IPS-15b (cell line): ENCODE measurements at regions not wholly inside any gene's neighbourhood (a gene's known extent, or its start where the extent isn't known, plus 50 kb on each side); places are given as distances from the start of the nearest gene placed in this dataset.

Experiments
- H3K27me3 ChIP-seq: one replicate; pipeline ENCODE4 v1.6.1; 2013; ENCODE audit warnings: low read length; ENCODE audit not compliant: control insufficient read depth, insufficient read depth
- H3K36me3 ChIP-seq: one replicate; pipeline ENCODE4 v1.6.1; 2013; ENCODE audit warnings: low read length; ENCODE audit not compliant: control insufficient read depth, insufficient read depth
- H3K4me1 ChIP-seq: one replicate; pipeline ENCODE4 v1.6.1; 2013; ENCODE audit warnings: mild to moderate bottlenecking, low read length; ENCODE audit not compliant: control insufficient read depth, insufficient read depth
- H3K4me3 ChIP-seq: one replicate; pipeline ENCODE4 v1.5.1; 2013; ENCODE audit warnings: low read depth, low read length
- H3K9ac ChIP-seq: one replicate; pipeline ENCODE4 v1.6.1; 2013; ENCODE audit warnings: low read depth, mild to moderate bottlenecking, low read length
- H3K9me3 ChIP-seq: one replicate; pipeline ENCODE4 v1.6.1; 2013; ENCODE audit warnings: mild to moderate bottlenecking, low read length; ENCODE audit not compliant: control insufficient read depth, insufficient read depth

- no peaks in the 10 kb centered on the region for H3K27me3 ChIP-seq
Observed at GRCh38 chr15:70498096-70498626, 265.2 kb downstream of the UACA start.

DNA sequence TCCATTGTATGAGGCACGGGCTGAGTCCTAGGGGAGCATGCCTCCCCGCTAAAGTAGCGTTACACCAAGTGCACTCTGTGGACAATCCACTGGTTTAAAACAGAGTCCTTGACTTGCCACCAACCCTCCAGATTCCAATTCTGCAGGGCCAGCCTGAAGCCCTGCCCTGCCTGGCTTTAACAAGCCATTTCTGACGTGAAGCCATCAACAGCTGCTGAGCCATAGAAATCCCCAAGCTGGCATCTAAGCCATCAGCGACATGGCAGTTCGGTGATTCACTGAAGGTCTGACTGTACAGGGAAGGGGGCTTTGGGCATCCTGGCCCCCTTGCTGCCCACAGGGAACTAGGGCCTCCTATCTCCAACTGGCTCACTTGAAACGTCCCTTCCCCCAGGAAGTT, 265.7 kb downstream of the UACA start:
- Histone ChIP-seq H3K4me3 (no peak overlapping the region), H3K9me3 (no peaks in the 10 kb centered on the region), H3K36me3 (no peaks in the 10 kb centered on the region), H3K27me3 (no peaks in the 10 kb centered on the region), H3K9ac (no peak overlapping the region), H3K4me1 (no peaks in the 10 kb centered on the region)

More at GRCh38 chr15:70498096-70498626, 265.2 kb downstream of the UACA start:
- Histone ChIP-seq H3K4me1 (no peaks in the 10 kb centered on the region), H3K9ac (no peak overlapping the region), H3K36me3 (no peaks in the 10 kb centered on the region), H3K4me3 (no peak overlapping the region), H3K9me3 (no peaks in the 10 kb centered on the region)

DNA sequence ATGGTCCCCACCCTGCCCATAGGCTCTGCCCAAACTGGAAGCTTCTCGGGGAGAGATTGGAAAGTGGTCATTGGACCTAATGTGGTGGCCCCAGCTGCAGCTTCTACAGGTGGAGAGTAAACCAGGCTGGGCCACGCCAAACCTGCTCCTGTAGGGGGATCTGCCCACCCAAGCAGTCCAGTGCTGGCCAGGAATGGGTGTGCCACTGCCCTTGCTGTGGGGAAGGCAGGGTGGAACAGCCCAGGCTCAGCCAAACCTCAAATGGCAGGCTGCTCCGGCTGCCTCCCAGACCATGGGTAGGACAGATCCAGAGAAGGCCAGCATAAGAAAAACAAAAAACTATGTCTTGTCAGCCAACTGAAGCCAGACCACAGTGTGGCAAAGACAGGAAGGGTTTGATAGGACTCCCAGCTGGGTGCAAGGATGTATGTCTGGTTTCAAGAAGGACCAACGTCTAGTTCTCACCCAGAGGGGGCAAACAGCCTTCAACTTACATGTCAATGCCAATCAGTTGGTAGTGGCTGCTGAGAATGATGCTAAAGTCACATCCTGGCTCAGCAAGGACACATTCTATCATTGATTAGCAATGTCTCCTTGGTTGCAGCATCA, 267.3 kb downstream of the UACA start:
- no peaks in the 10 kb centered on the region for H3K9me3 ChIP-seq
- no peak overlapping the region for H3K9ac ChIP-seq
- no peak overlapping the region for H3K4me3 ChIP-seq
- H3K27me3 ChIP-seq = no peaks in the 10 kb centered on the region
- no peaks in the 10 kb centered on the region for H3K4me1 ChIP-seq
- no peaks in the 10 kb centered on the region for H3K36me3 ChIP-seq

DNA sequence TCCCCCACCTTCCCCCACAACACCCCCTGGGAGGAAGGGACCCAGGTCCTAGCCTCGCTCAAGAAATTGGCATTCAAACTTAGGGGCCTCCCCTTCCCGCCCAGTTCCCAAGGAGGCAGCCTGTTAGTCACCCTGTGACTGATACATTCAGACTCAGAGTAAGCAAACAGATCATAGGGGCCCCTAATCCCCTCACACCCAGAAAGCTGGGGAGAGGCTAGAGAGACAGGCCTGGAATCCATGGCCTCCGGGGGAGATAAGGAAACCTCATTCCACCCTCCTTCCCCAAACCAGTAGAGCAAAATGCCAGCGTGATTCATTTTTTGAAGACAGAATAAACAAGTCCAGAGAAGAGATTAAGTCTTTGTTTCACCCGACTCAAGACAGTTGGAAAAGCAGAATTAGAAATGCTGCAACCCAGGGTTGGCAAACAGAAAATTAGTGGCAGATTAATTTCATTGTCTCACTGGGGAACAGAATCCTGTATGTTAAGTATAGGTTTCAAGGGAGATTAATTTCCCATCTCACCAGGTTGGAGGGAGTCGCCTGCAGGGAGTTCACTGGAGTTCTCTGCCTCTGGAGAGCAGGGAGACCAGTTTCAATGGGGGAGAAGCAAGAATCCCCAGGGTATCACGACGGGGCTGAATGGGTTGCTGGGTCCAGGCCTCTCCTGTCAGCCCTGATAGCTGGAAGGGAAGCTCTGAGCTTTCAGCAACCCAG, 268.3 kb downstream of the UACA start:
- H3K27me3 ChIP-seq = no peaks in the 10 kb centered on the region
- H3K9ac ChIP-seq = no peak overlapping the region
- no peaks in the 10 kb centered on the region for H3K36me3 ChIP-seq
- H3K4me3 ChIP-seq = no peak overlapping the region
- no peaks in the 10 kb centered on the region for H3K4me1 ChIP-seq
- H3K9me3 ChIP-seq = no peaks in the 10 kb centered on the region

DNA sequence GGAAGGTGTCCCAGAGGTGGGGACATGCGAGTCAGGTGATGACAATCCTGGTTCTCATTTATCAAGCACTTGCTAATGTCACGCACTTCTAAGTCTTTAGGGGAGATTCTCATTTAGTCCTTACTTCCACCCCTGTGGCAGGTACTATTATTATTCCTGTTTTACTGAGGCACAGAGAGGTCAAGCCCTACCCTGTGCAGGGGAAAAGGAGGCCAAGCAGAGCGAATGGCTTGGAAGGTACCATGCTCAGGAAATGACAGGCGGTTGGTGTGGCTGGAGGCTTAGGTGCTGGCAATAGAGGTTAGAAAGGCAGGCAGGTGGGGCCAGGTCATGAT, 268.9 kb downstream of the UACA start:
- H3K9ac ChIP-seq = no peak overlapping the region
- no peak overlapping the region for H3K4me3 ChIP-seq
- no peaks in the 10 kb centered on the region for H3K27me3 ChIP-seq
- H3K4me1 ChIP-seq = no peaks in the 10 kb centered on the region
- H3K36me3 ChIP-seq = no peaks in the 10 kb centered on the region
- H3K9me3 ChIP-seq = no peaks in the 10 kb centered on the region

DNA sequence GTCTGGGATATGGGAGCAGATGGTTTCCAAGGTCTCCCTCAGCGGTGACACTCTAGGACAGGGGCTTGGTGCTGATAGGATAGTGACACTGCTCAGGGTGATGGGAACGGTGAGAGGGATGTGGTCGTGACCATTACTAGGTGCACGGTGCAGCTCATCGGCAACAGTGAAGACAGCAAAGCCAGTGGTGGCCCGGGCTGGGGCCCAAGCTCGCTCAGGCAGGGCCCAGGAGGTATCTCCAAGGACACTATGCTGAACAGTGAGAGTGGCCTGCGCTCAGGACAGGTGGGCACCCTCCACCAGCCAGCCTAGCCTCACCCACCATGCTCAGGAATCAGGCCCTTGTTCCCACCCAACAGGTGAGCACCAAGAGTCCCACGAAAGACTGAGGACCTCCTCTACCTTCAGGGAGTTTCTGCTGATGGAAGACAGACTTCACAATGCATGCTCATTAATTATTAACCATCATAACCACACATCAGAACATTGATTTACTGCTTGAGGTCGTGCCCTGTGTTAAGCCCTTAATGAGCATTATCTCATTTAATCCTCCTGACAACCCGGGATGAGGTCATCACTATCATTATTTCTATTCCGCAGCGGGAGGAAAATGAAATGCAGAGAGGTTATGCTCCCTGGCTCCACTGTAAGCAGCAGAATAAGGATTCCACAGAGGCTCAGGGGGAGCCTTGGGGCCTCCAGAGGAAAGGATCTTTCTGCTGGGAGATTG, 269.4 kb downstream of the UACA start:
- no peaks in the 10 kb centered on the region for H3K36me3 ChIP-seq
- no peak overlapping the region for H3K4me3 ChIP-seq
- H3K9me3 ChIP-seq = no peaks in the 10 kb centered on the region
- H3K27me3 ChIP-seq = no peaks in the 10 kb centered on the region
- no peak overlapping the region for H3K9ac ChIP-seq
- no peaks in the 10 kb centered on the region for H3K4me1 ChIP-seq

- H3K9me3 ChIP-seq = no peaks in the 10 kb centered on the region
- no peak overlapping the region for H3K4me3 ChIP-seq
- H3K9ac ChIP-seq = no peak overlapping the region
- H3K36me3 ChIP-seq = no peaks in the 10 kb centered on the region
- no peaks in the 10 kb centered on the region for H3K4me1 ChIP-seq
- H3K27me3 ChIP-seq = no peaks in the 10 kb centered on the region
Observed at GRCh38 chr15:70493376-70493775, 270.0 kb downstream of the UACA start.

- H3K9me3 ChIP-seq = no peaks in the 10 kb centered on the region
- H3K4me3 ChIP-seq = no peak overlapping the region
- H3K36me3 ChIP-seq = no peaks in the 10 kb centered on the region
- no peaks in the 10 kb centered on the region for H3K4me1 ChIP-seq
- H3K9ac ChIP-seq = no peak overlapping the region
- H3K27me3 ChIP-seq = no peaks in the 10 kb centered on the region
Observed at GRCh38 chr15:70492240-70493177, 270.8 kb downstream of the UACA start.

- H3K4me1 ChIP-seq = no peaks in the 10 kb centered on the region
Observed at GRCh38 chr15:70491641-70492040, 271.7 kb downstream of the UACA start.

DNA sequence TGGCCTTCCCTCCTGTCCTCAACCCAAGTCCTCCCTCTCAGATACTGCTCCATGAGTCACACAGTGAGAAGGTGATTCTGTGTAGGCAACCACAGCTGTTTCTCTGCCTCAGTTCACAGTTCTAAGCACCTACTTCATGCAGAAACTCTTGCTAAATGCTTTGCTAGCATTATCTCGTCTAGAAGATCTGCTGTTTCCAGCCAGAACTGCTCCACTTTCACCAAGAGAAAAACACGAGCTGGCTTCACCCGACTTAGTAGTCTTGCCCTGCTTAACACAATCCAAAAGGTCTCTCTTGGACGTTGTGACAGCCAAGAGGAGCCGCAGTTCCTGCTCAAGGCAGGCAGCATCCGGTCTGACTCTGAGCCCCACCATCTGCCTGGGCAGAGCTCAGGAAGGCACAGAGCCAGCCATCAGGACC, 272.1 kb downstream of the UACA start:
- no peaks in the 10 kb centered on the region for H3K9me3 ChIP-seq
- H3K27me3 ChIP-seq = no peaks in the 10 kb centered on the region
- no peaks in the 10 kb centered on the region for H3K4me1 ChIP-seq
- H3K9ac ChIP-seq = no peak overlapping the region
- H3K36me3 ChIP-seq = no peaks in the 10 kb centered on the region
- no peak overlapping the region for H3K4me3 ChIP-seq

More at GRCh38 chr15:70491641-70492040, 271.7 kb downstream of the UACA start:
- H3K9ac ChIP-seq = no peak overlapping the region
- H3K4me3 ChIP-seq = no peak overlapping the region
- H3K36me3 ChIP-seq = no peaks in the 10 kb centered on the region
- no peaks in the 10 kb centered on the region for H3K9me3 ChIP-seq
- no peaks in the 10 kb centered on the region for H3K27me3 ChIP-seq

GRCh38 chr15:70490838-70491155, 272.6 kb downstream of the UACA start:
- no peaks in the 10 kb centered on the region for H3K4me1 ChIP-seq
- H3K4me3 ChIP-seq = no peak overlapping the region
- H3K27me3 ChIP-seq = no peaks in the 10 kb centered on the region
- no peaks in the 10 kb centered on the region for H3K9me3 ChIP-seq
- no peaks in the 10 kb centered on the region for H3K36me3 ChIP-seq
- H3K9ac ChIP-seq = no peak overlapping the region
